ENCODE measurements at regions not wholly inside any gene's neighbourhood (a gene's known extent, or its start where the extent isn't known, plus 50 kb on each side); places are given as distances from the start of the nearest gene placed in this dataset.

DNA sequence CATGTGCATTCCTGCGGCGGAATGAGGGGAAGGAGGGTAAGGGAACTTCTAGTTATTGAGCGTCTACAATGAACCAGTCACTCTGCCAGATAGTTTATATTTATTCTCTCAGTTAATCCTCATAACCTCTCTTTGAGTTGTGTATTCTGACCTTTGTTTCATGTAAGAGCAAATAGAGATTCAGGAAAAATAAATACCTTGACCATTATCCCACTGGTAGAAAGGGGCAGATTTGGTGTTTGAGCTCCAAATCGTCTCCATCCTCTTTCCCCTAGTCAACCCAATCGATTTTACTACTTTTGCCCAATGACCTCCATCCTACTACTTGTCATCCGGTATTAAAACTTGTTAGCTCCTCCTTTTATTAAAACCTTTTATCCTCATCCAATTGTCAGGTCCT lies 157.1 kb upstream of the SESN3 start:
- TF ChIP-seq, protein P1, sequence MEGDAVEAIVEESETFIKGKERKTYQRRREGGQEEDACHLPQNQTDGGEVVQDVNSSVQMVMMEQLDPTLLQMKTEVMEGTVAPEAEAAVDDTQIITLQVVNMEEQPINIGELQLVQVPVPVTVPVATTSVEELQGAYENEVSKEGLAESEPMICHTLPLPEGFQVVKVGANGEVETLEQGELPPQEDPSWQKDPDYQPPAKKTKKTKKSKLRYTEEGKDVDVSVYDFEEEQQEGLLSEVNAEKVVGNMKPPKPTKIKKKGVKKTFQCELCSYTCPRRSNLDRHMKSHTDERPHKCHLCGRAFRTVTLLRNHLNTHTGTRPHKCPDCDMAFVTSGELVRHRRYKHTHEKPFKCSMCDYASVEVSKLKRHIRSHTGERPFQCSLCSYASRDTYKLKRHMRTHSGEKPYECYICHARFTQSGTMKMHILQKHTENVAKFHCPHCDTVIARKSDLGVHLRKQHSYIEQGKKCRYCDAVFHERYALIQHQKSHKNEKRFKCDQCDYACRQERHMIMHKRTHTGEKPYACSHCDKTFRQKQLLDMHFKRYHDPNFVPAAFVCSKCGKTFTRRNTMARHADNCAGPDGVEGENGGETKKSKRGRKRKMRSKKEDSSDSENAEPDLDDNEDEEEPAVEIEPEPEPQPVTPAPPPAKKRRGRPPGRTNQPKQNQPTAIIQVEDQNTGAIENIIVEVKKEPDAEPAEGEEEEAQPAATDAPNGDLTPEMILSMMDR (IDR thresholded peaks at IDR 0.05): no peak
- no peak for TF ChIP-seq EZH2 (IDR thresholded peaks at IDR 0.05)
- no peak for TF ChIP-seq EZH2phosphoT487 (IDR thresholded peaks at IDR 0.05)
